Breast epithelium (tissue), 4 donors: ENCODE measurements at regions not wholly inside any gene's neighbourhood (a gene's known extent, or its start where the extent isn't known, plus 50 kb on each side); places are given as distances from the start of the nearest gene placed in this dataset.

ENCODE experiments used
- DNase-seq, 2 donors: peaks; one replicate each; pipeline ENCODE4 v3.0.0-alpha.2; 2019; ENCODE audit warnings: low spot score in 2 of 2
- H3K27ac ChIP-seq, 2 donors: fragments of 200-600 bp; sonication (generic) in 1 of 2; one replicate each; pipeline ENCODE4 v1.5.1; 2016 to 2019; ENCODE audit warnings: mild to moderate bottlenecking in 1 of 2
- H3K27me3 ChIP-seq, 2 donors: fragments of 200-600 bp; sonication (generic) in 1 of 2; one replicate each; pipeline versions ENCODE4 v1.5.1 to v1.6.0; 2017 to 2019; ENCODE audit warnings: control low read depth in 1 of 2, mild to moderate bottlenecking in 1 of 2
- H3K36me3 ChIP-seq: fragments of 200-600 bp; one replicate; pipeline ENCODE4 v1.5.1; 2019
- H3K4me1 ChIP-seq, 2 donors: fragments of 200-600 bp; sonication (generic); one replicate each; pipeline ENCODE4 v1.5.1; 2016 to 2019; ENCODE audit warnings: control low read depth in 1 of 2
- H3K4me3 ChIP-seq, 3 donors: fragments of 200-600 bp; sonication (generic); 1 replicate in 2 of 3; 2 replicates in 1 of 3; pipeline ENCODE4 v1.5.1; 2016 to 2019; ENCODE audit warnings: mild to moderate bottlenecking in 3 of 3, moderate library complexity in 2 of 3
- H3K9me3 ChIP-seq, 2 donors: fragments of 200-600 bp; sonication (generic) in 1 of 2; one replicate each; pipeline ENCODE4 v1.5.1; 2016 to 2019; ENCODE audit warnings: control low read depth in 1 of 2
- CTCF ChIP-seq, 3 donors: fragments of 450-650 bp; IDR thresholded peaks; one replicate each; pipeline ENCODE4 v1.5.1; 2016 to 2017; ENCODE audit warnings: antibody characterized with exemption in 3 of 3, mild to moderate bottlenecking in 3 of 3, moderate library complexity in 3 of 3
- POLR2A ChIP-seq: fragments of 450-650 bp; IDR thresholded peaks from one replicate; pipeline ENCODE4 v1.6.1; 2016; ENCODE audit warnings: antibody characterized with exemption, mild to moderate bottlenecking, moderate library complexity
- POLR2AphosphoS5 ChIP-seq, 3 donors: sonication (generic); formaldehyde crosslinking; IDR thresholded peaks; one replicate each; pipeline ENCODE4 v1.6.1; 2017; ENCODE audit warnings: antibody characterized with exemption in 3 of 3
- intact Hi-C: fragments of 100-400 bp; cut with DNase I; formaldehyde crosslinking; loops from one replicate; pipeline ENCODE4 v1.15.1; 2023; ENCODE audit warnings: low total_unique reads

GRCh38 chr7:136702913-136703312 is 165.5 kb upstream of the CHRM2 start:
- intact Hi-C loops, result no loop called here

GRCh38 chr7:136698977-136699376 is 169.5 kb upstream of the CHRM2 start:
- Histone ChIP-seq H3K4me1 (no peaks in the 10 kb centered on the region), H3K27me3 (no peaks in the 10 kb centered on the region), H3K36me3 (no peaks in the 10 kb centered on the region), H3K4me3 (no peak overlapping the region), H3K9me3 (no peaks in the 10 kb centered on the region), H3K27ac (no peak overlapping the region)
- TF ChIP-seq CTCF (IDR thresholded peaks at IDR 0.05), result no peak
- TF ChIP-seq POLR2A, result no peak
- no peak for TF ChIP-seq POLR2AphosphoS5 (IDR thresholded peaks at IDR 0.05)
- DNase-seq, result no peak
- intact Hi-C loops, result no loop called here

More at GRCh38 chr7:136702913-136703312, 165.5 kb upstream of the CHRM2 start:
- H3K4me1 ChIP-seq, result no peaks in the 10 kb centered on the region
- H3K9me3 ChIP-seq, result no peaks in the 10 kb centered on the region
- H3K27me3 ChIP-seq, result no peaks in the 10 kb centered on the region
- H3K36me3 ChIP-seq, result no peaks in the 10 kb centered on the region
- DNase-seq, result no peak
- no peak overlapping the region for H3K27ac ChIP-seq
- TF ChIP-seq POLR2AphosphoS5 (IDR thresholded peaks at IDR 0.05) (no peak), CTCF (IDR thresholded peaks at IDR 0.05) (no peak), POLR2A (no peak)
- H3K4me3 ChIP-seq, result no peak overlapping the region

GRCh38 chr7:136698231-136698630 is 170.2 kb upstream of the CHRM2 start:
- TF ChIP-seq POLR2A, result no peak
- DNase-seq, result no peak
- H3K4me1 ChIP-seq, result no peaks in the 10 kb centered on the region

GRCh38 chr7:136697271-136697670 is 171.2 kb upstream of the CHRM2 start:
- no peak overlapping the region for H3K27ac ChIP-seq
- DNase-seq, result no peak

More at GRCh38 chr7:136698231-136698630, 170.2 kb upstream of the CHRM2 start:
- no peaks in the 10 kb centered on the region for H3K9me3 ChIP-seq
- H3K4me3 ChIP-seq, result no peak overlapping the region
- no peaks in the 10 kb centered on the region for H3K27me3 ChIP-seq
- no peaks in the 10 kb centered on the region for H3K36me3 ChIP-seq
- intact Hi-C loops, result no loop called here
- H3K27ac ChIP-seq, result no peak overlapping the region

GRCh38 chr7:136693166-136694119 is 175.0 kb upstream of the CHRM2 start:
- Histone ChIP-seq H3K36me3 (no peaks in the 10 kb centered on the region), H3K9me3 (no peaks in the 10 kb centered on the region), H3K27me3 (no peaks in the 10 kb centered on the region), H3K4me3 (no peak overlapping the region), H3K4me1 (no peaks in the 10 kb centered on the region), H3K27ac (no peak overlapping the region)
- intact Hi-C loops, result no loop called here
- no peak for DNase-seq
- no peak for TF ChIP-seq POLR2AphosphoS5 (IDR thresholded peaks at IDR 0.05)
- TF ChIP-seq CTCF (IDR thresholded peaks at IDR 0.05), result no peak
- TF ChIP-seq POLR2A, result no peak

More at GRCh38 chr7:136697271-136697670, 171.2 kb upstream of the CHRM2 start:
- H3K9me3 ChIP-seq, result no peaks in the 10 kb centered on the region
- H3K4me3 ChIP-seq, result no peak overlapping the region
- no peaks in the 10 kb centered on the region for H3K4me1 ChIP-seq
- intact Hi-C loops, result no loop called here
- TF ChIP-seq CTCF (IDR thresholded peaks at IDR 0.05) (no peak), POLR2A (no peak), POLR2AphosphoS5 (IDR thresholded peaks at IDR 0.05) (no peak)
- H3K36me3 ChIP-seq, result no peaks in the 10 kb centered on the region
- H3K27me3 ChIP-seq, result no peaks in the 10 kb centered on the region
